ENCODE measurements at regions not wholly inside any gene's neighbourhood (a gene's known extent, or its start where the extent isn't known, plus 50 kb on each side); places are given as distances from the start of the nearest gene placed in this dataset.

DNA sequence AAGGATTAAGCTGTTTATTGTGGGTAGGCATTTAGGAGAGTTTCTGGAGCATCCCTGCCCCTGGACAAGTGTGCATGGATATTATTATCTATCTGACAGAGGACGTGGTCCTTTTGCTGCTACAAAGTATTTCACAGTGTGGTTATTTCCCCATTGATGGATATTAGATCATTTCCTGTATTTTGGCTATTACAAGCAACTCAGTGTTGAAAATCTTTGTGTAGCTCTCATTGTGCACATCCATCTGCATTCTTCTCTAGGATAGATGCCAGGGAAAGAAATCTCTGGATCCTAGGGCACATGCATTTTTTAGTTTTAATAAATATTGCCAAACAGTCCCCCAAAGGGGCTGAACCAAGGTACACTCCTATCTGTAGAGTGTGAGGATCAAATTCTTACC lies 154.3 kb upstream of the SRRM4 start:
- no peak for TF ChIP-seq CTCF (IDR thresholded peaks at IDR 0.05 in 8 of 11, conservative IDR thresholded peaks at IDR 0.05 in 3 of 11)
- TF ChIP-seq POLR2AphosphoS5 (IDR thresholded peaks at IDR 0.05): no peak

All from spleen (tissue), 7 donors.